ENCODE measurements at regions not wholly inside any gene's neighbourhood (a gene's known extent, or its start where the extent isn't known, plus 50 kb on each side); places are given as distances from the start of the nearest gene placed in this dataset.
A peak's percentile ranks its signal among the peaks of the same experiment; 100 is the strongest.

GRCh38 chr1:94316183-94316582, 78.8 kb upstream of the ARHGAP29 start:
- CTCF ChIA-PET = no interaction called here
- intact Hi-C loops (cut with micrococcal nuclease; ENCODE audit: unreplicated experiment) = no loop called here

GRCh38 chr1:94315552-94316116, 78.2 kb upstream of the ARHGAP29 start:
- H3K27ac ChIP-seq = no peak overlapping the region
- BruUV-seq (replicated peaks) = no TSS peak

More at GRCh38 chr1:94316183-94316582, 78.8 kb upstream of the ARHGAP29 start:
- H3K9me2 ChIP-seq (ENCODE audit: insufficient read depth) = no peaks in the 10 kb centered on the region
- TF ChIP-seq CTCF (conservative IDR thresholded peaks at IDR 0.05) = no peak
- no peak for TF ChIP-seq EZH2 (IDR thresholded peaks at IDR 0.05; ENCODE audit: low read depth)
- DNase-seq = no peak
- H3K36me3 ChIP-seq (ENCODE audit: low read depth) = no peaks in the 10 kb centered on the region
- H3K4me3 ChIP-seq = no peak overlapping the region
- H4K20me1 ChIP-seq (ENCODE audit: insufficient read depth) = no peaks in the 10 kb centered on the region
- H3K79me2 ChIP-seq (ENCODE audit: low read depth) = no peaks in the 10 kb centered on the region
- POLR2A ChIA-PET (ENCODE audit: unreplicated experiment) = no interaction called here
- H3K27ac ChIP-seq = no peak overlapping the region
- peaks cover 29% of the 10 kb centered on the region for H3F3A ChIP-seq (ENCODE audit: insufficient read depth, low read depth)
- H2AFZ ChIP-seq = no peak overlapping the region
- peaks cover 5% of the 10 kb centered on the region; the same call in 1 of the 2 replicates for H3K9me3 ChIP-seq (ENCODE audit: insufficient read depth, low read depth)
- no peaks in the 10 kb centered on the region for H3K27me3 ChIP-seq (ENCODE audit: insufficient read depth, low read depth)
- no peak overlapping the region for H3K4me2 ChIP-seq
- BruUV-seq (replicated peaks) = no TSS peak
- peaks cover 20% of the 10 kb centered on the region for H3K4me1 ChIP-seq (replicated peaks; ENCODE audit: insufficient read depth)

DNA sequence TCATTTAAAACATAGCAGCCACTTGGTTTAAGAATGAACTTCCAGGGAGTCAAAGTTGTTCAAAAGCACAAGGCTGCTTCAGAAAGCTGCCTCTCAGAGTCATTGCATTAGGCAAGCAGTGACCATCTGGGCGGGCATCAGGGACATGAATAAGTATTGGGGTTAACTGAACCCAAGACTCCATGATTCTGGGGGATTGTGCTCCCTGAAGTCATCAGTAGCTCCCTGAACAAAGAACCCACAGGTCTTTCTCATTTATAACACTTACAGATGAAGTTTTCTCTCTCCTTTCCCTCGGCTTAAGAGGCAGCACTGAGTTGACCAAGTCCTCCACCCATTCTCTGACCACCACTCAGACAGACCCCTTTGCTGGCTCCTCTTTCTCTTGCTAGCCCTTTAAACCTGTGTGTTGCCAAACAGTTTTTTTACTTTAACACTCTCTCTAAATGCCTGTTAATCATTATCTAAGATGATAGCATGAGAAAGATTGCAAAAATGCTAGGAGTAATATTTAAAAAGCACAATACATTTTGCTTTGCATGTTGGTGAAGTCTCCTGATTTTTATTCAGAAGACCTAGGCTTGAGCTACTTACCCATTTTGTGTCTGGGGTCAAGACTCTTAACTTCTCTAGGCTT, 77.0 kb upstream of the ARHGAP29 start:
- no TSS peak for BruUV-seq (replicated peaks)
- H4K20me1 ChIP-seq (ENCODE audit: insufficient read depth) = no peaks in the 10 kb centered on the region
- no peak overlapping the region for H3K4me3 ChIP-seq
- TF ChIP-seq CTCF (conservative IDR thresholded peaks at IDR 0.05) = no peak
- no peak for TF ChIP-seq EZH2 (IDR thresholded peaks at IDR 0.05; ENCODE audit: low read depth)
- CTCF ChIA-PET = no interaction called here
- no peaks in the 10 kb centered on the region for H3K36me3 ChIP-seq (ENCODE audit: low read depth)
- peaks cover 22% of the 10 kb centered on the region for H3F3A ChIP-seq (ENCODE audit: insufficient read depth, low read depth)
- H3K27me3 ChIP-seq (ENCODE audit: insufficient read depth, low read depth) = no peaks in the 10 kb centered on the region
- no peak for DNase-seq
- no peaks in the 10 kb centered on the region for H3K79me2 ChIP-seq (ENCODE audit: low read depth)
- H3K27ac ChIP-seq = no peak overlapping the region
- H2AFZ ChIP-seq = 0 out of 2 replicates have a peak overlapping the region, but pooled peaks have one; percentile 3
- H3K4me1 ChIP-seq (replicated peaks; ENCODE audit: insufficient read depth) = peaks cover 29% of the 10 kb centered on the region
- no peaks in the 10 kb centered on the region for H3K9me2 ChIP-seq (ENCODE audit: insufficient read depth)
- no peak overlapping the region for H3K4me2 ChIP-seq
- POLR2A ChIA-PET (ENCODE audit: unreplicated experiment) = no interaction called here
- H3K9me3 ChIP-seq (ENCODE audit: insufficient read depth, low read depth) = peaks cover 10% of the 10 kb centered on the region; the same call in 1 of the 2 replicates
- intact Hi-C loops (cut with micrococcal nuclease; ENCODE audit: unreplicated experiment) = no loop called here

More at GRCh38 chr1:94315552-94316116, 78.2 kb upstream of the ARHGAP29 start:
- ChIA-PET CTCF (no interaction called here), POLR2A (ENCODE audit: unreplicated experiment) (interaction anchor here (0.6 kb wide), 1 partner anchor 325 kb away, joined by 5 read pairs; no protein-coding TSS in a partner anchor)
- Histone ChIP-seq H3K27me3 (ENCODE audit: insufficient read depth, low read depth) (no peaks in the 10 kb centered on the region), H3K4me1 (replicated peaks; ENCODE audit: insufficient read depth) (peaks cover 19% of the 10 kb centered on the region), H3F3A (ENCODE audit: insufficient read depth, low read depth) (peaks cover 25% of the 10 kb centered on the region), H3K4me3 (no peak overlapping the region), H3K4me2 (no peak overlapping the region), H3K79me2 (ENCODE audit: low read depth) (no peaks in the 10 kb centered on the region), H3K36me3 (ENCODE audit: low read depth) (no peaks in the 10 kb centered on the region), H2AFZ (no peak overlapping the region), H4K20me1 (ENCODE audit: insufficient read depth) (no peaks in the 10 kb centered on the region), H3K9me3 (ENCODE audit: insufficient read depth, low read depth) (peaks cover 10% of the 10 kb centered on the region; the same call in 1 of the 2 replicates), H3K9me2 (ENCODE audit: insufficient read depth) (no peaks in the 10 kb centered on the region)
- TF ChIP-seq EZH2 (IDR thresholded peaks at IDR 0.05; ENCODE audit: low read depth) (no peak), CTCF (conservative IDR thresholded peaks at IDR 0.05) (no peak)
- no peak for DNase-seq
- intact Hi-C loops (cut with micrococcal nuclease; ENCODE audit: unreplicated experiment) = no loop called here

Measured in PC-9 (cell line).